Lower lobe of right lung (tissue), 2 donors: ENCODE measurements at regions not wholly inside any gene's neighbourhood (a gene's known extent, or its start where the extent isn't known, plus 50 kb on each side); places are given as distances from the start of the nearest gene placed in this dataset.

ENCODE experiments used
- ATAC-seq, 2 donors: fragments of 200-7000 bp; cut with Tn5 transposase; one replicate each; pipeline ENCODE4 v1.9.1; 2020 to 2022; ENCODE audit warnings: mild to moderate bottlenecking in 2 of 2, moderate library complexity in 2 of 2
- DNase-seq: peaks from one replicate; pipeline ENCODE4 v3.0.0-alpha.2; 2020
- H3K27ac ChIP-seq: fragments of 200-600 bp; one replicate; pipeline ENCODE4 v1.8.0; 2022
- H3K27me3 ChIP-seq: fragments of 200-600 bp; one replicate; pipeline ENCODE4 v1.8.0; 2022; ENCODE audit warnings: low read depth
- H3K36me3 ChIP-seq: fragments of 200-600 bp; one replicate; pipeline ENCODE4 v1.8.0; 2022; ENCODE audit warnings: mild to moderate bottlenecking
- H3K4me1 ChIP-seq: fragments of 200-600 bp; one replicate; pipeline ENCODE4 v1.8.0; 2022
- H3K4me3 ChIP-seq: fragments of 200-600 bp; one replicate; pipeline ENCODE4 v1.8.0; 2022; ENCODE audit warnings: mild to moderate bottlenecking
- H3K9me3 ChIP-seq: fragments of 200-600 bp; one replicate; pipeline ENCODE4 v1.8.0; 2022
- CTCF ChIP-seq: fragments of 200-600 bp; IDR thresholded peaks from one replicate; pipeline ENCODE4 v1.8.0; 2022; ENCODE audit warnings: antibody characterized with exemption, mild to moderate bottlenecking
- intact Hi-C: fragments of 100-400 bp; cut with DNase I; formaldehyde crosslinking; loops from one replicate; pipeline ENCODE4 v1.11.0; 2022
- donor health status: DM: no; HTN: yes; CAD: no; lungs with severe emphysema.

- H3K9me3 ChIP-seq: peaks cover 9% of the 10 kb centered on the region
- H3K27me3 ChIP-seq: no peaks in the 10 kb centered on the region
- ATAC-seq: no peak
- H3K27ac ChIP-seq: no peak overlapping the region
- no peaks in the 10 kb centered on the region for H3K36me3 ChIP-seq
- H3K4me1 ChIP-seq: no peaks in the 10 kb centered on the region
- no peak for DNase-seq
- no peak for TF ChIP-seq CTCF
- intact Hi-C loops: no loop called here
- H3K4me3 ChIP-seq: no peak overlapping the region
Observed at GRCh38 chr3:13174011-13174802, 101.0 kb upstream of the IQSEC1 start.

- H3K9me3 ChIP-seq: no peaks in the 10 kb centered on the region
- intact Hi-C loops: no loop called here
- DNase-seq (no peak), ATAC-seq (no peak)
- TF ChIP-seq CTCF: no peak
- no peak overlapping the region for H3K27ac ChIP-seq
- no peaks in the 10 kb centered on the region for H3K36me3 ChIP-seq
- no peaks in the 10 kb centered on the region for H3K27me3 ChIP-seq
- H3K4me3 ChIP-seq: no peak overlapping the region
- no peaks in the 10 kb centered on the region for H3K4me1 ChIP-seq
Observed at GRCh38 chr3:13173186-13173585, 100.0 kb upstream of the IQSEC1 start.

GRCh38 chr3:13172644-13173013 lies 99.4 kb upstream of the IQSEC1 start:
- DNase-seq: no peak
- intact Hi-C loops: no loop called here

GRCh38 chr3:13171704-13172643 lies 98.7 kb upstream of the IQSEC1 start:
- Histone ChIP-seq H3K27ac (no peak overlapping the region), H3K4me1 (no peaks in the 10 kb centered on the region), H3K9me3 (no peaks in the 10 kb centered on the region), H3K27me3 (no peaks in the 10 kb centered on the region), H3K36me3 (no peaks in the 10 kb centered on the region), H3K4me3 (no peak overlapping the region)
- no peak for TF ChIP-seq CTCF
- intact Hi-C loops: no loop called here
- ATAC-seq (no peak), DNase-seq (no peak)

More at GRCh38 chr3:13172644-13173013, 99.4 kb upstream of the IQSEC1 start:
- ATAC-seq: no peak
- Histone ChIP-seq H3K27me3 (no peaks in the 10 kb centered on the region), H3K4me1 (no peaks in the 10 kb centered on the region), H3K9me3 (no peaks in the 10 kb centered on the region), H3K27ac (no peak overlapping the region), H3K4me3 (no peak overlapping the region), H3K36me3 (no peaks in the 10 kb centered on the region)
- TF ChIP-seq CTCF: no peak

- intact Hi-C loops: no loop called here
- Histone ChIP-seq H3K4me1 (no peaks in the 10 kb centered on the region), H3K4me3 (no peak overlapping the region), H3K27me3 (no peaks in the 10 kb centered on the region), H3K9me3 (no peaks in the 10 kb centered on the region), H3K36me3 (no peaks in the 10 kb centered on the region), H3K27ac (no peak overlapping the region)
- TF ChIP-seq CTCF: no peak
- DNase-seq (no peak), ATAC-seq (no peak)
Observed at GRCh38 chr3:13170317-13170716, 97.1 kb upstream of the IQSEC1 start.
